ENCODE measurements at regions not wholly inside any gene's neighbourhood (a gene's known extent, or its start where the extent isn't known, plus 50 kb on each side); places are given as distances from the start of the nearest gene placed in this dataset.

DNA sequence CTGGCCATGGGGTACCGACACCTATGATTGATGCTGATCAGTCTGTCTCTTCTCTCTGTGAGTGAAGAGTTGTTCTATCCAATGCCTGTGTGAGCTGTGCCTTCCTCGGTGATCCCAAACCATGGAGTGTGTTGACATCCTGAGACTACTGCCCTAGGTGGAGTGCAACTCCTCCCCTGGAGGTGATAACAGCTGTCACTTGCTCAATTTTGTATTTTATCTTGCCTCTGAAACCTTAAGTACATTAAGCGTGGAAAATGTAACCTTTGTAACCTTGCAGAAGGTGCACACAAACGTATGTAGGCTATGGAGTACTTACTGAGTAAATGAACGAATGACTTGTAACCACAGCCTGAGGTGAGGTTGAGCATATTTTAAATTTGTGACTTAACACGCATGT lies 256.2 kb downstream of the FNDC1 start:
- H3K36me3 ChIP-seq (ENCODE audit: control insufficient read depth in 2 of 2, insufficient read depth in 1 of 2, low read length in 2 of 2), result no peaks in the 10 kb centered on the region
- ChIA-PET POLR2A (no interaction called here), CTCF (interaction anchor here (0.6 kb wide), 1 partner anchor 86 kb away, joined by 3 read pairs; no protein-coding TSS in a partner anchor)
- no peak overlapping the region for H3K27ac ChIP-seq (ENCODE audit: extremely low read depth, low read depth, low read length)
- H3K9me3 ChIP-seq (ENCODE audit: control insufficient read depth, insufficient read depth, low read depth, low read length), result no peaks in the 10 kb centered on the region
- 0 out of 2 replicates have a peak, but pooled peaks cover 2% of the 10 kb centered on the region for H3K4me1 ChIP-seq (ENCODE audit: control insufficient read depth, insufficient read depth, low read length)
- H3K4me3 ChIP-seq (ENCODE audit: low read depth, low read length), result no peak overlapping the region
- TF ChIP-seq ZNF610 (tag by site-specific recombination; IDR thresholded peaks at IDR 0.05; ENCODE audit: borderline replicate concordance), result no peak
- TF ChIP-seq ZNF830 (tag by site-specific recombination; IDR thresholded peaks at IDR 0.05; ENCODE audit: low read depth), result no peak
- no peak for TF ChIP-seq ZBTB1 (tag by site-specific recombination; IDR thresholded peaks at IDR 0.05)
- TF ChIP-seq ZNF426 (tag by site-specific recombination; IDR thresholded peaks at IDR 0.05), result no peak
- no peak for TF ChIP-seq KLF16 (tag by site-specific recombination; IDR thresholded peaks at IDR 0.05)
- no peak for TF ChIP-seq ZNF248 (tag by site-specific recombination; IDR thresholded peaks at IDR 0.05)
- TF ChIP-seq TCF7L2 (IDR thresholded peaks at IDR 0.05; ENCODE audit: borderline replicate concordance, low read depth, low read length), result no peak
- TF ChIP-seq ZNF529 (tag by site-specific recombination; IDR thresholded peaks at IDR 0.05; ENCODE audit: insufficient replicate concordance), result no peak
- no peak for TF ChIP-seq ZNF174 (tag by site-specific recombination; IDR thresholded peaks at IDR 0.05)

DNA sequence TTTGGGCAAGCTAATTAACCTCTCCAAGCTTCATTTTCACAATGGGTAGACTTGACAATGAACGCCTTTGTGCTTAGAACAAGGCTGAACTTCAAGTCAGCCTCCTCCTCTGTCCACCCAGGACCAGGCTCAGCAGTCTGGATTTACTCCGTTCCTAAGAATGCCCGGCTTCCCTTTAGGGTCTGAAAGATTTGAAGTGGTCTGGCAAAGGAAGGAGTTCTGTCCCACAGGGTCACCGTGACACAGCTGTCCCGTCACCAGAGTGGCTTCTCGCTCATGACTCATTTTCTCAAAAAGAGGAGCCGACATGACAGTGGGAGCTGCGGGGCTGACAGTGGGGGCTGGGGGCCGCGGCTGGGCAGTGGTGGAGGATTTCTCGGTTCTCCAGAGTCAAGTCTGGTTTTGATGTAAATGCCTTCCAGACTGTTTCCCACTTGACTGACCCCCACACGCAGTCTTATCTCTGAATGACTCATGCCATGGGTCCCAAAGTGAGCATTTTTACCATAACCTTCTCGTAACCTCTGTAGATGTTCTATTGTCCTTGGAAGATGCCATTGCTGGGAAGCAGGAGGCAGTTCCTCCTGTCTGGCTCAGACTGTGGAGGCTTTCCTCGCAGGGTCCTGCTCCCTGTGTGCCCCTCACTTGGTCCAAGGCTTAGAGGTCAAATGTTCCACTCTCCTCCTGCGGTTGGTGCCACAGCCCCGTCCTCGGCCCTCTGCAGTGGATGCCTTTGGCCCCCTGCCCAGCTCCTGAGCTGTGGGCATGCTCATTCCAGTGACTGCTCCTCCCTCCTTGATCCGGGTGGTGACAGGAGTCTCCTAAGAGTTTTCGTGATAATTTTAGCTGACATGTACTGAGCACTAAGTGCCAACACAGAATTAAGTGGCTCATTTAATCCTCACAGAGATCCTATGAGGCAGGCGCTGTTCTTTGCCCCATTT lies 253.1 kb downstream of the FNDC1 start:
- Histone ChIP-seq H3K4me1 (ENCODE audit: control insufficient read depth, insufficient read depth, low read length) (0 out of 2 replicates have a peak, but pooled peaks cover 2% of the 10 kb centered on the region), H3K9me3 (ENCODE audit: control insufficient read depth, insufficient read depth, low read depth, low read length) (no peaks in the 10 kb centered on the region), H3K36me3 (ENCODE audit: control insufficient read depth in 2 of 2, insufficient read depth in 1 of 2, low read length in 2 of 2) (no peaks in the 10 kb centered on the region), H3K4me3 (ENCODE audit: low read depth, low read length) (no peak overlapping the region), H3K27ac (ENCODE audit: extremely low read depth, low read depth, low read length) (no peak overlapping the region)
- ChIA-PET CTCF (interaction anchor here (0.6 to 1.4 kb wide), 3 partner anchors 88 to 211 kb away, joined by 3 to 4 read pairs (median 3); no protein-coding TSS in a partner anchor), POLR2A (interaction anchor here (0.5 kb wide), 1 partner anchor 14 kb away, joined by 4 read pairs; no protein-coding TSS in a partner anchor)
- TF ChIP-seq ZNF133 (tag by site-specific recombination; IDR thresholded peaks at IDR 0.05), result no peak
- no peak for TF ChIP-seq ZNF112 (tag by site-specific recombination; IDR thresholded peaks at IDR 0.05)
- no peak for TF ChIP-seq ZNF600 (tag by site-specific recombination; IDR thresholded peaks at IDR 0.05)
- no peak for TF ChIP-seq ZNF623 (tag by site-specific recombination; IDR thresholded peaks at IDR 0.05)
- TF ChIP-seq ZNF785 (tag by site-specific recombination; IDR thresholded peaks at IDR 0.05), result no peak
- TF ChIP-seq, protein P1, sequence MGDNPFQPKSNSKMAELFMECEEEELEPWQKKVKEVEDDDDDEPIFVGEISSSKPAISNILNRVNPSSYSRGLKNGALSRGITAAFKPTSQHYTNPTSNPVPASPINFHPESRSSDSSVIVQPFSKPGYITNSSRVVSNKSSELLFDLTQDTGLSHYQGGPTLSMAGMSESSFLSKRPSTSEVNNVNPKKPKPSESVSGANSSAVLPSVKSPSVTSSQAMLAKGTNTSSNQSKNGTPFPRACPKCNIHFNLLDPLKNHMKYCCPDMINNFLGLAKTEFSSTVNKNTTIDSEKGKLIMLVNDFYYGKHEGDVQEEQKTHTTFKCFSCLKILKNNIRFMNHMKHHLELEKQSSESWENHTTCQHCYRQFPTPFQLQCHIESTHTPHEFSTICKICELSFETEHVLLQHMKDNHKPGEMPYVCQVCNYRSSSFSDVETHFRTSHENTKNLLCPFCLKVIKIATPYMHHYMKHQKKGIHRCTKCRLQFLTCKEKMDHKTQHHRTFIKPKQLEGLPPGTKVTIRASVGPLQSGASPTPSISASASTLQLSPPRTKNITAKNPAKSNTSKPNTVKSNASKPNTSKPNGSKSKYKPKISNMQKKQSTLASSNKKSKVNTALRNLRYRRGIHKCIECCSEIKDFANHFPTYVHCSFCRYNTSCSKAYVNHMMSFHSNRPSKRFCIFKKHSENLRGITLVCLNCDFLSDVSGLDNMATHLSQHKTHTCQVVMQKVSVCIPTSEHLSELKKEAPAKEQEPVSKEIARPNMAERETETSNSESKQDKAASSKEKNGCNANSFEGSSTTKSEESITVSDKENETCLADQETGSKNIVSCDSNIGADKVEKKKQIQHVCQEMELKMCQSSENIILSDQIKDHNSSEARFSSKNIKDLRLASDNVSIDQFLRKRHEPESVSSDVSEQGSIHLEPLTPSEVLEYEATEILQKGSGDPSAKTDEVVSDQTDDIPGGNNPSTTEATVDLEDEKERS (tag by site-specific recombination; IDR thresholded peaks at IDR 0.05), result no peak
- TF ChIP-seq ZNF555 (tag by site-specific recombination; conservative IDR thresholded peaks at IDR 0.05), result no peak
- TF ChIP-seq OSR2 (tag by site-specific recombination; IDR thresholded peaks at IDR 0.05), result no peak
- no peak for TF ChIP-seq ZNF664 (tag by site-specific recombination; IDR thresholded peaks at IDR 0.05)

GRCh38 chr6:159421586-159421985 lies 252.4 kb downstream of the FNDC1 start:
- Histone ChIP-seq H3K9me3 (ENCODE audit: control insufficient read depth, insufficient read depth, low read depth, low read length) (no peaks in the 10 kb centered on the region), H3K4me1 (ENCODE audit: control insufficient read depth, insufficient read depth, low read length) (0 out of 2 replicates have a peak, but pooled peaks cover 2% of the 10 kb centered on the region), H3K27ac (ENCODE audit: extremely low read depth, low read depth, low read length) (no peak overlapping the region), H3K36me3 (ENCODE audit: control insufficient read depth in 2 of 2, insufficient read depth in 1 of 2, low read length in 2 of 2) (no peaks in the 10 kb centered on the region), H3K4me3 (ENCODE audit: low read depth, low read length) (no peak overlapping the region)
- ChIA-PET POLR2A (no interaction called here), CTCF (interaction anchor here (0.6 to 1.4 kb wide), 2 partner anchors 87 to 169 kb away, joined by 3 to 4 read pairs; no protein-coding TSS in a partner anchor)
- no peak for TF ChIP-seq MEIS1 (CRISPR knock-in tag; IDR thresholded peaks at IDR 0.05; ENCODE audit: borderline replicate concordance)
- TF ChIP-seq, protein P2, sequence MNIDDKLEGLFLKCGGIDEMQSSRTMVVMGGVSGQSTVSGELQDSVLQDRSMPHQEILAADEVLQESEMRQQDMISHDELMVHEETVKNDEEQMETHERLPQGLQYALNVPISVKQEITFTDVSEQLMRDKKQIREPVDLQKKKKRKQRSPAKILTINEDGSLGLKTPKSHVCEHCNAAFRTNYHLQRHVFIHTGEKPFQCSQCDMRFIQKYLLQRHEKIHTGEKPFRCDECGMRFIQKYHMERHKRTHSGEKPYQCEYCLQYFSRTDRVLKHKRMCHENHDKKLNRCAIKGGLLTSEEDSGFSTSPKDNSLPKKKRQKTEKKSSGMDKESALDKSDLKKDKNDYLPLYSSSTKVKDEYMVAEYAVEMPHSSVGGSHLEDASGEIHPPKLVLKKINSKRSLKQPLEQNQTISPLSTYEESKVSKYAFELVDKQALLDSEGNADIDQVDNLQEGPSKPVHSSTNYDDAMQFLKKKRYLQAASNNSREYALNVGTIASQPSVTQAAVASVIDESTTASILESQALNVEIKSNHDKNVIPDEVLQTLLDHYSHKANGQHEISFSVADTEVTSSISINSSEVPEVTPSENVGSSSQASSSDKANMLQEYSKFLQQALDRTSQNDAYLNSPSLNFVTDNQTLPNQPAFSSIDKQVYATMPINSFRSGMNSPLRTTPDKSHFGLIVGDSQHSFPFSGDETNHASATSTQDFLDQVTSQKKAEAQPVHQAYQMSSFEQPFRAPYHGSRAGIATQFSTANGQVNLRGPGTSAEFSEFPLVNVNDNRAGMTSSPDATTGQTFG (tag by site-specific recombination; IDR thresholded peaks at IDR 0.05; ENCODE audit: borderline replicate concordance), result no peak

Measured in HEK293 (cell line).